Trophoblast cell (in vitro differentiated cells and primary cell): ENCODE measurements at regions not wholly inside any gene's neighbourhood (a gene's known extent, or its start where the extent isn't known, plus 50 kb on each side); places are given as distances from the start of the nearest gene placed in this dataset.

Experiments
- DNase-seq, 2 donors: peaks; one replicate each; pipeline ENCODE4 v3.0.0-alpha.2; 2016
- H2AFZ ChIP-seq: 2 replicates; pipeline ENCODE4 v1.6.1; 2013; ENCODE audit warnings: low read length, moderate library complexity, mild to moderate bottlenecking; ENCODE audit not compliant: insufficient read depth, poor library complexity
- H2AK5ac ChIP-seq: 2 replicates; pipeline ENCODE4 v1.6.1; 2013; ENCODE audit warnings: mild to moderate bottlenecking, low read length
- H2BK120ac ChIP-seq: 2 replicates; pipeline ENCODE4 v1.6.1; 2013; ENCODE audit warnings: low read length, mild to moderate bottlenecking, moderate library complexity; ENCODE audit not compliant: insufficient read depth, poor library complexity
- H2BK12ac ChIP-seq: 2 replicates; pipeline ENCODE4 v1.6.1; 2013; ENCODE audit warnings: mild to moderate bottlenecking, low read length, moderate library complexity
- H2BK5ac ChIP-seq: 2 replicates; pipeline ENCODE4 v1.6.1; 2013; ENCODE audit warnings: low read length, low read depth, moderate library complexity, mild to moderate bottlenecking; ENCODE audit not compliant: poor library complexity
- H3K14ac ChIP-seq: 2 replicates; pipeline ENCODE4 v1.6.1; 2013; ENCODE audit warnings: mild to moderate bottlenecking, low read length
- H3K18ac ChIP-seq: 2 replicates; pipeline ENCODE4 v1.6.1; 2013; ENCODE audit warnings: mild to moderate bottlenecking, low read length
- H3K23ac ChIP-seq: 2 replicates; pipeline ENCODE4 v1.6.1; 2013; ENCODE audit warnings: low read length
- H3K27ac ChIP-seq: 2 replicates; pipeline ENCODE4 v1.5.1; 2013; ENCODE audit warnings: low read depth, mild to moderate bottlenecking, inconsistent platforms, low read length, moderate library complexity
- H3K27me3 ChIP-seq: 2 replicates; pipeline ENCODE4 v1.6.1; 2013; ENCODE audit warnings: inconsistent platforms, mild to moderate bottlenecking, low read length, moderate library complexity; ENCODE audit not compliant: insufficient read depth
- H3K36me3 ChIP-seq, 2 experiments: 1 replicate in 1 of 2; 2 replicates in 1 of 2; pipeline ENCODE4 v1.6.1; 2013; ENCODE audit warnings: low read length in 2 of 2, mild to moderate bottlenecking in 2 of 2, moderate library complexity in 1 of 2; ENCODE audit not compliant: insufficient read depth in 2 of 2, control insufficient read depth in 1 of 2
- H3K4ac ChIP-seq: 2 replicates; pipeline ENCODE4 v1.6.1; 2013; ENCODE audit warnings: low read depth, mild to moderate bottlenecking, low read length, moderate library complexity
- H3K4me1 ChIP-seq, 2 experiments: 1 replicate in 1 of 2; 2 replicates in 1 of 2; pipeline ENCODE4 v1.6.1; 2013; ENCODE audit warnings: low read length in 2 of 2, mild to moderate bottlenecking in 2 of 2, moderate library complexity in 1 of 2; ENCODE audit not compliant: insufficient read depth in 2 of 2, control insufficient read depth in 1 of 2
- H3K4me2 ChIP-seq: 2 replicates; pipeline ENCODE4 v1.6.1; 2013; ENCODE audit warnings: inconsistent platforms, mild to moderate bottlenecking, low read length, moderate library complexity
- H3K4me3 ChIP-seq: 2 replicates; pipeline ENCODE4 v1.5.1; 2013; ENCODE audit warnings: mild to moderate bottlenecking, low read depth, low read length, inconsistent platforms
- H3K79me1 ChIP-seq: one replicate; pipeline ENCODE4 v1.6.1; 2013; ENCODE audit warnings: low read length
- H3K79me2 ChIP-seq: 2 replicates; pipeline ENCODE4 v1.6.1; 2013; ENCODE audit warnings: low read length, mild to moderate bottlenecking; ENCODE audit not compliant: control insufficient read depth, insufficient read depth, poor library complexity
- H3K9ac ChIP-seq: 2 replicates; pipeline ENCODE4 v1.6.1; 2013; ENCODE audit warnings: mild to moderate bottlenecking, low read length
- H3K9me3 ChIP-seq: 2 replicates; pipeline ENCODE4 v1.6.1; 2013; ENCODE audit warnings: low read depth, mild to moderate bottlenecking, control low read depth, inconsistent platforms, low read length; ENCODE audit not compliant: insufficient read depth
- H4K12ac ChIP-seq: 2 replicates; pipeline ENCODE4 v1.6.1; 2013; ENCODE audit warnings: low read depth, mild to moderate bottlenecking, low read length, moderate library complexity
- H4K8ac ChIP-seq: 2 replicates; pipeline ENCODE4 v1.6.1; 2013; ENCODE audit warnings: low read depth, mild to moderate bottlenecking, low read length, moderate library complexity
- H4K91ac ChIP-seq: one replicate; pipeline ENCODE4 v1.6.1; 2013; ENCODE audit warnings: low read depth, mild to moderate bottlenecking, low read length, moderate library complexity
- WGBS: extraction: QIAGEN DNeasy Blood & Tissue Kit; methylation state at CpG from one replicate; pipeline ENCODE4 v1.1.7; 2013; ENCODE audit warnings: missing lambda C conversion rate; ENCODE audit not compliant: insufficient read length, insufficient coverage; ENCODE audit errors: extremely low coverage; 5-methylcytosine and 5-hydroxymethylcytosine counted together

DNA sequence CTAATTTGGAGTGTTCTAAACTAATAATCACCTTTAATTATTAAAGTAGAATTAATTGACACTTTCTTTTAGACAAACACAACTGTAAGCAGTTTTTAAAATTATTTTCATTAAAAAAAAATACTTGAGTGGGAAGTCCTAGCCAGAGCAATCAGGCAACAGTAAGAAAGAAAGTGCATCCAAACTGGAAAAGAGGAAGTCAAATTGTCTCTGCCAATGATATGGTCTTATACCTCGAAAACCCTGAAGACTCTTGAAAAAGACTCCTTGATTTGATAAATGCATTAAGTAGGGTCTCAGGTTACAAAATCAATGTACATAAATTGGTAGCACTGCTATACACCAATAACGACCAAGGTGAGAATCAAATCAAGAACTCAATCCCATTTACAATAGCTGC is 83.0 kb upstream of the GADD45A start:
- H3K14ac ChIP-seq = no peak overlapping the region
- no peak overlapping the region for H3K4me2 ChIP-seq
- no peak overlapping the region for H2AFZ ChIP-seq
- H3K4me3 ChIP-seq = no peak overlapping the region
- H3K4me1 ChIP-seq = peaks cover 16 to 25% of the 10 kb centered on the region in 2 experiments
- no peak overlapping the region for H2BK12ac ChIP-seq
- H2AK5ac ChIP-seq = no peak overlapping the region
- no peak overlapping the region for H4K12ac ChIP-seq
- no peak for DNase-seq
- no peak overlapping the region for H3K23ac ChIP-seq
- no peak overlapping the region for H3K18ac ChIP-seq
- no peak overlapping the region for H2BK5ac ChIP-seq
- H3K9me3 ChIP-seq = peaks cover 3% of the 10 kb centered on the region
- no peak overlapping the region for H4K91ac ChIP-seq
- no peaks in the 10 kb centered on the region for H3K27me3 ChIP-seq
- H3K4ac ChIP-seq = no peak overlapping the region
- no peaks in the 10 kb centered on the region for H3K36me3 ChIP-seq
- no peak overlapping the region for H4K8ac ChIP-seq
- H2BK120ac ChIP-seq = no peak overlapping the region
- H3K9ac ChIP-seq = no peak overlapping the region
- H3K79me2 ChIP-seq = no peaks in the 10 kb centered on the region
- H3K27ac ChIP-seq = no peak overlapping the region
- no CpG with 5 or more reads among the region's 2 CpGs for WGBS
- peaks cover 7% of the 10 kb centered on the region for H3K79me1 ChIP-seq

- Histone ChIP-seq H3K18ac (no peak overlapping the region), H3K4ac (no peak overlapping the region), H3K23ac (no peak overlapping the region), H3K27ac (no peak overlapping the region), H3K4me1 (peaks cover 13 to 21% of the 10 kb centered on the region in 2 experiments), H2BK12ac (no peak overlapping the region), H3K79me1 (peaks cover 3% of the 10 kb centered on the region), H3K9ac (no peak overlapping the region), H4K91ac (no peak overlapping the region), H3K4me2 (no peak overlapping the region), H2AK5ac (no peak overlapping the region), H4K8ac (no peak overlapping the region), H2BK120ac (no peak overlapping the region), H2AFZ (no peak overlapping the region), H4K12ac (no peak overlapping the region), H3K36me3 (no peaks in the 10 kb centered on the region), H3K9me3 (peaks cover 3% of the 10 kb centered on the region), H3K4me3 (no peak overlapping the region), H2BK5ac (no peak overlapping the region), H3K27me3 (no peaks in the 10 kb centered on the region), H3K14ac (no peak overlapping the region), H3K79me2 (no peaks in the 10 kb centered on the region)
- no CpG with 5 or more reads among the region's 5 CpGs for WGBS
- DNase-seq = no peak
These were observed 80.2 kb upstream of the GADD45A start for GRCh38 chr1:67604778-67605177.

GRCh38 chr1:67605209-67605780 is 79.7 kb upstream of the GADD45A start:
- peaks cover 13 to 21% of the 10 kb centered on the region in 2 experiments for H3K4me1 ChIP-seq
- no peaks in the 10 kb centered on the region for H3K36me3 ChIP-seq
- H2BK120ac ChIP-seq = peak overlapping the region; percentile 25
- no peak overlapping the region for H3K9ac ChIP-seq
- H2BK12ac ChIP-seq = no peak overlapping the region
- no peak overlapping the region for H2BK5ac ChIP-seq
- DNase-seq = no peak
- H4K91ac ChIP-seq = no peak overlapping the region
- H3K27ac ChIP-seq = no peak overlapping the region
- no peak overlapping the region for H3K14ac ChIP-seq
- no peak overlapping the region for H4K12ac ChIP-seq
- no peak overlapping the region for H3K4me2 ChIP-seq
- no peak overlapping the region for H3K18ac ChIP-seq
- H2AK5ac ChIP-seq = no peak overlapping the region
- no peak overlapping the region for H3K23ac ChIP-seq
- no peak overlapping the region for H3K4me3 ChIP-seq
- WGBS = no CpG with 5 or more reads among the region's 7 CpGs
- peaks cover 3% of the 10 kb centered on the region for H3K79me1 ChIP-seq
- H3K27me3 ChIP-seq = no peaks in the 10 kb centered on the region
- H3K79me2 ChIP-seq = no peaks in the 10 kb centered on the region
- H4K8ac ChIP-seq = no peak overlapping the region
- H2AFZ ChIP-seq = no peak overlapping the region
- peaks cover 3% of the 10 kb centered on the region for H3K9me3 ChIP-seq
- no peak overlapping the region for H3K4ac ChIP-seq

DNA sequence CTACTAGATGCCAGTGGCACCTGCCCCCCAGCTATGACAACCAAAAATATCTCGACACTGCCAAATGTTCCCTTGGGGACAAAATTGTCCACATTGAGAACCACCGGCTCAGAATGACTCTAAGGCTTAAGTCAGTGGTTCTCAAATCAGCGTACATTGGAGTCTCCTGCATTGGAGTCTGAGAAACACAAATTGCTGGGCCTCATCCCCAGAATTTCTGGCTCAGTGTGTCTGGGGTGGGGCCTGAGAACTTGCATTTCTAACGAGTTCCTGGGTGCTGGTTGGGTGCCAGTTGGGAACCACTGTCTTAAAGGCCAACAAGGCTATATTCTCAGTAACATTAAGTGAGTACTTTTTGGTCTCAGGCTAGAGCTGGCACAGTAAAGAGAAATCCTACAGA is 77.7 kb upstream of the GADD45A start:
- Histone ChIP-seq H2AFZ (no peak overlapping the region), H3K79me2 (no peaks in the 10 kb centered on the region), H4K12ac (no peak overlapping the region), H3K27me3 (no peaks in the 10 kb centered on the region), H2BK12ac (no peak overlapping the region), H3K4me3 (no peak overlapping the region), H3K9ac (no peak overlapping the region), H2AK5ac (no peak overlapping the region), H3K14ac (no peak overlapping the region), H3K27ac (no peak overlapping the region), H3K18ac (no peak overlapping the region), H3K9me3 (no peaks in the 10 kb centered on the region), H4K8ac (no peak overlapping the region), H2BK120ac (no peak overlapping the region), H2BK5ac (no peak overlapping the region), H3K4ac (no peak overlapping the region), H3K23ac (no peak overlapping the region), H3K36me3 (no peaks in the 10 kb centered on the region), H3K4me1 (peaks cover 7 to 14% of the 10 kb centered on the region in 2 experiments), H4K91ac (no peak overlapping the region), H3K4me2 (no peak overlapping the region), H3K79me1 (no peaks in the 10 kb centered on the region)
- no peak for DNase-seq
- no CpG with 5 or more reads among the region's 4 CpGs for WGBS
